ENCODE measurements at regions not wholly inside any gene's neighbourhood (a gene's known extent, or its start where the extent isn't known, plus 50 kb on each side); places are given as distances from the start of the nearest gene placed in this dataset.

- TF ChIP-seq POLR2A (IDR thresholded peaks at IDR 0.05; ENCODE audit: low read depth, low read length) = no peak
- no peak for TF ChIP-seq POLR2AphosphoS5 (IDR thresholded peaks at IDR 0.05; ENCODE audit: low read depth, low read length)
- TF ChIP-seq PAX5 (IDR thresholded peaks at IDR 0.05; ENCODE audit: insufficient read depth, low read length, severe bottlenecking) = no peak
- TF ChIP-seq SPI1 (IDR thresholded peaks at IDR 0.05; ENCODE audit: low read depth, low read length) = no peak
- no peak for TF ChIP-seq TAF1 (IDR thresholded peaks at IDR 0.05; ENCODE audit: low read depth, low read length)
- no peak for TF ChIP-seq POU2F2 (IDR thresholded peaks at IDR 0.05; ENCODE audit: low read depth, low read length)
Measured at GRCh38 chr2:120544522-120544921, 191.1 kb upstream of the GLI2 start.

Data from GM12891 (cell line).